HEK293 (cell line): ENCODE measurements at regions not wholly inside any gene's neighbourhood (a gene's known extent, or its start where the extent isn't known, plus 50 kb on each side); places are given as distances from the start of the nearest gene placed in this dataset.
A peak's percentile ranks its signal among the peaks of the same experiment; 100 is the strongest.

Experiments
- CTCF ChIA-PET: fragments of 350-600 bp; formaldehyde crosslinking; extraction: SDS; loops from one replicate; lab custom pipeline; 2021; ENCODE audit warnings: antibody characterized with exemption; lab: Yijun Ruan, JAX
- POLR2A ChIA-PET: fragments of 300-600 bp; formaldehyde crosslinking; extraction: SDS; loops from one replicate; lab custom pipeline; 2020; ENCODE audit warnings: antibody characterized with exemption, inconsistent platforms; lab: Yijun Ruan, JAX
- H3K27ac ChIP-seq: fragments of 200-500 bp; sonication (Bioruptor generic); 2 replicates; pipeline ENCODE4 v1.5.1; 2014; ENCODE audit warnings: low read depth, low read length, control low read depth, inconsistent platforms; ENCODE audit errors: extremely low read depth
- H3K36me3 ChIP-seq, 2 experiments: fragments of 200-500 bp in 1 of 2; sonication (Bioruptor generic) in 1 of 2; 1 replicate in 1 of 2; 2 replicates in 1 of 2; pipeline ENCODE4 v1.5.1; 2014 to 2017; ENCODE audit warnings: inconsistent platforms in 2 of 2, low read length in 2 of 2; ENCODE audit not compliant: control insufficient read depth in 2 of 2, insufficient read depth in 1 of 2
- H3K4me1 ChIP-seq: fragments of 200-500 bp; sonication (Bioruptor generic); 2 replicates; pipeline ENCODE4 v1.5.1; 2014; ENCODE audit warnings: mild to moderate bottlenecking, low read length, inconsistent platforms; ENCODE audit not compliant: control insufficient read depth, insufficient read depth
- H3K4me3 ChIP-seq: 2 replicates; pipeline ENCODE4 v1.5.1; 2011; ENCODE audit warnings: low read depth, mild to moderate bottlenecking, control low read depth, low read length, moderate library complexity
- H3K9me3 ChIP-seq: fragments of 200-500 bp; sonication (Bioruptor generic); 2 replicates; pipeline ENCODE4 v1.5.1; 2014; ENCODE audit warnings: low read depth, low read length, inconsistent platforms; ENCODE audit not compliant: control insufficient read depth, insufficient read depth
- BCL11A ChIP-seq: fragments of 450-650 bp; formaldehyde crosslinking; IDR thresholded peaks from 2 replicates; pipeline ENCODE4 v1.5.1; 2016; ENCODE audit warnings: low read depth, missing biosample characterization, missing genetic modification characterization
- GFI1B ChIP-seq: fragments of 450-650 bp; formaldehyde crosslinking; IDR thresholded peaks from 2 replicates; pipeline ENCODE4 v1.5.1; 2016; ENCODE audit warnings: missing biosample characterization, missing genetic modification characterization
- GLI2 ChIP-seq: fragments of 450-650 bp; formaldehyde crosslinking; IDR thresholded peaks from 2 replicates; pipeline ENCODE4; 2017; ENCODE audit warnings: missing biosample characterization, missing genetic modification characterization, low read depth, borderline replicate concordance
- GLIS1 ChIP-seq: fragments of 450-650 bp; formaldehyde crosslinking; IDR thresholded peaks from 2 replicates; pipeline ENCODE4 v1.5.1; 2016; ENCODE audit warnings: missing biosample characterization, missing genetic modification characterization
- KLF9 ChIP-seq: fragments of 450-650 bp; formaldehyde crosslinking; IDR thresholded peaks from 2 replicates; pipeline ENCODE4 v1.5.1; 2016; ENCODE audit warnings: missing biosample characterization, missing genetic modification characterization, low read depth
- MYNN ChIP-seq: fragments of 450-650 bp; formaldehyde crosslinking; IDR thresholded peaks from 2 replicates; pipeline ENCODE4 v1.5.1; 2016; ENCODE audit warnings: missing biosample characterization, missing genetic modification characterization, borderline replicate concordance
- MZF1 ChIP-seq: fragments of 450-650 bp; formaldehyde crosslinking; IDR thresholded peaks from 2 replicates; pipeline ENCODE4 v1.5.1; 2017; ENCODE audit warnings: missing biosample characterization, missing genetic modification characterization, borderline replicate concordance
- SETDB1 ChIP-seq: IDR thresholded peaks from one replicate; pipeline ENCODE4 v1.6.1; 2017; ENCODE audit warnings: mild to moderate bottlenecking, low read length, moderate library complexity, mixed read lengths; ENCODE audit not compliant: insufficient read length
- SP3 ChIP-seq: fragments of 450-650 bp; formaldehyde crosslinking; IDR thresholded peaks from 2 replicates; pipeline ENCODE4 v1.5.1; 2016; ENCODE audit warnings: missing biosample characterization, missing genetic modification characterization
- WT1 ChIP-seq: fragments of 450-650 bp; formaldehyde crosslinking; IDR thresholded peaks from 2 replicates; pipeline ENCODE4 v1.5.1; 2016; ENCODE audit warnings: missing biosample characterization, missing genetic modification characterization
- ZBTB48 ChIP-seq: fragments of 450-650 bp; formaldehyde crosslinking; IDR thresholded peaks from 2 replicates; pipeline ENCODE4 v1.5.1; 2016; ENCODE audit warnings: missing biosample characterization, missing genetic modification characterization
- ZFP41 ChIP-seq: fragments of 450-650 bp; formaldehyde crosslinking; IDR thresholded peaks from 2 replicates; pipeline ENCODE4 v1.5.1; 2016; ENCODE audit warnings: missing biosample characterization, missing genetic modification characterization, borderline replicate concordance
- ZNF10 ChIP-seq: fragments of 450-650 bp; formaldehyde crosslinking; IDR thresholded peaks from 2 replicates; pipeline ENCODE4 v1.5.1; 2017; ENCODE audit warnings: missing biosample characterization, missing genetic modification characterization
- ZNF2 ChIP-seq: fragments of 450-650 bp; formaldehyde crosslinking; IDR thresholded peaks from 2 replicates; pipeline ENCODE4 v1.5.1; 2016; ENCODE audit warnings: missing biosample characterization, missing genetic modification characterization
- ZNF214 ChIP-seq: fragments of 450-650 bp; formaldehyde crosslinking; IDR thresholded peaks from 2 replicates; pipeline ENCODE4 v1.5.1; 2017; ENCODE audit warnings: missing biosample characterization, mild to moderate bottlenecking, missing genetic modification characterization, borderline replicate concordance
- ZNF23 ChIP-seq: fragments of 450-650 bp; formaldehyde crosslinking; IDR thresholded peaks from 2 replicates; pipeline ENCODE4 v1.5.1; 2016; ENCODE audit warnings: missing biosample characterization, missing genetic modification characterization, borderline replicate concordance
- ZNF292 ChIP-seq: fragments of 450-650 bp; formaldehyde crosslinking; IDR thresholded peaks from 2 replicates; pipeline ENCODE4 v1.5.1; 2016; ENCODE audit warnings: low read depth, missing biosample characterization, missing genetic modification characterization, borderline replicate concordance
- ZNF311 ChIP-seq: fragments of 450-650 bp; formaldehyde crosslinking; IDR thresholded peaks from 2 replicates; pipeline ENCODE4 v1.5.1; 2017; ENCODE audit warnings: missing biosample characterization, missing genetic modification characterization, borderline replicate concordance
- ZNF571 ChIP-seq: fragments of 450-650 bp; formaldehyde crosslinking; IDR thresholded peaks from 2 replicates; pipeline ENCODE4 v1.5.0; 2017; ENCODE audit warnings: missing biosample characterization, missing genetic modification characterization
- ZNF791 ChIP-seq: fragments of 450-650 bp; formaldehyde crosslinking; IDR thresholded peaks from 2 replicates; pipeline ENCODE4 v1.5.1; 2016; ENCODE audit warnings: missing biosample characterization, missing genetic modification characterization
- TF ChIP-seq, protein P1 (sequence below): fragments of 450-650 bp; formaldehyde crosslinking; IDR thresholded peaks from 2 replicates; pipeline ENCODE4 v1.5.1; 2016; ENCODE audit warnings: missing biosample characterization, missing genetic modification characterization
- TF ChIP-seq, protein P2 (sequence below): fragments of 450-650 bp; formaldehyde crosslinking; IDR thresholded peaks from 2 replicates; pipeline ENCODE4 v1.5.1; 2017; ENCODE audit warnings: missing biosample characterization, missing genetic modification characterization

DNA sequence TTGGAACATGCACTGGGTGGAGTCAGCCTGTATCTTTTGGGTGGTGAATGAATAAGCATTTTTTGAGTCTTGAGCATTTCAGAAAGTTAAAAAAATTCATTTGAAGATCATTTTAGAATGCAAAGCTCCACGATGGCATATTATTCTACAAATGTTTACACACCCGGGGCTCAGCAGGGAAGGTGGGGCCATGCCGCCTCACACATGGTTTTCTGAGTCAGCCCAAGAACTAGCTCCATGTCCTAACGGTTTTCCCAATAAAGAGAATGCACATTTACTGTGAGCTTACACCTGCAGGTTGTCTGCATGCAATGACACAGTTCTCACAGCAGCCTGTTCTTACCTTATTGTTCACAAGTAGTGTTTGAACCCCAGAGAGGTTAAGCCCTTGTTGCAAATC, 670.3 kb downstream of the GALR1 start:
- POLR2A ChIA-PET, result no interaction called here
- Histone ChIP-seq H3K36me3 (no peaks in the 10 kb centered on the region), H3K27ac (no peak overlapping the region), H3K4me1 (0 out of 2 replicates have a peak, but pooled peaks cover 2% of the 10 kb centered on the region)
- CTCF ChIA-PET, result interaction anchor here (1.3 kb wide), 1 partner anchor 154 kb away, joined by 4 read pairs; no protein-coding TSS in a partner anchor
- TF ChIP-seq SP3 (tag by site-specific recombination) (no peak), KLF9 (tag by site-specific recombination) (no peak), ZNF2 (tag by site-specific recombination) (no peak), MZF1 (tag by site-specific recombination) (no peak), ZNF791 (tag by site-specific recombination) (no peak), MYNN (tag by site-specific recombination) (no peak), GLIS1 (tag by site-specific recombination) (no peak), ZFP41 (tag by site-specific recombination) (no peak), ZNF10 (tag by site-specific recombination) (no peak), ZNF571 (tag by site-specific recombination) (no peak), ZNF292 (tag by site-specific recombination) (no peak), ZBTB48 (tag by site-specific recombination) (no peak), GLI2 (tag by site-specific recombination) (no peak)
- TF ChIP-seq, protein P1, sequence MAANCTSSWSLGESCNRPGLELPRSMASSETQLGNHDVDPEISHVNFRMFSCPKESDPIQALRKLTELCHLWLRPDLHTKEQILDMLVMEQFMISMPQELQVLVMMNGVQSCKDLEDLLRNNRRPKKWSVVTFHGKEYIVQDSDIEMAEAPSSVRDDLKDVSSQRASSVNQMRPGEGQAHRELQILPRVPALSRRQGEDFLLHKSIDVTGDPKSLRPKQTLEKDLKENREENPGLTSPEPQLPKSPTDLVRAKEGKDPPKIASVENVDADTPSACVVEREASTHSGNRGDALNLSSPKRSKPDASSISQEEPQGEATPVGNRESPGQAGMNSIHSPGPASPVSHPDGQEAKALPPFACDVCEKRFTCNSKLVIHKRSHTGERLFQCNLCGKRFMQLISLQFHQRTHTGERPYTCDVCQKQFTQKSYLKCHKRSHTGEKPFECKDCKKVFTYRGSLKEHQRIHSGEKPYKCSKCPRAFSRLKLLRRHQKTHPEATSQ, result no peak
- TF ChIP-seq, all 188 proteins: peak for 0
- no peak overlapping the region for H3K4me3 ChIP-seq
- no peaks in the 10 kb centered on the region for H3K9me3 ChIP-seq

DNA sequence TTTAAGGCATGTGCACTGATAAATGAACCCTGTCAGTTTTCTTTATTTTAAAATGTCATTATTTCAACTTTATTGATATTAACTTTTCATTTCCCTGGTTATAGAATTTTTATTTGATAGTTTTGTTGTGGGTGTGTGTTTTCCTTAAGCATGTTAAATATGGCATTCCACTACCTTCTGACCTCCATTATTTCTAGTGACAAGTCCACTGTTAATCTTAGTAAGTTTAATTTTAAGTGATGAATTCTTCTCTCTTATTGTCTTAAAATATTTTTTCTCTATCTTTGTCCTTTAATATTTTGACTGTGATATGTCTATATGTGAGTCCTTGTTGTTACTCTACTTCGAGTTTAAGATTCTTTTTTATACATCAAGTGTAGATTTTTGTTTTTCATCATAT, 685.7 kb downstream of the GALR1 start:
- Histone ChIP-seq H3K4me1 (no peaks in the 10 kb centered on the region), H3K4me3 (no peak overlapping the region), H3K9me3 (no peaks in the 10 kb centered on the region), H3K36me3 (no peaks in the 10 kb centered on the region), H3K27ac (no peak overlapping the region)
- TF ChIP-seq SETDB1 (peak; percentile 72), ZNF214 (no peak)
- TF ChIP-seq, protein P2, sequence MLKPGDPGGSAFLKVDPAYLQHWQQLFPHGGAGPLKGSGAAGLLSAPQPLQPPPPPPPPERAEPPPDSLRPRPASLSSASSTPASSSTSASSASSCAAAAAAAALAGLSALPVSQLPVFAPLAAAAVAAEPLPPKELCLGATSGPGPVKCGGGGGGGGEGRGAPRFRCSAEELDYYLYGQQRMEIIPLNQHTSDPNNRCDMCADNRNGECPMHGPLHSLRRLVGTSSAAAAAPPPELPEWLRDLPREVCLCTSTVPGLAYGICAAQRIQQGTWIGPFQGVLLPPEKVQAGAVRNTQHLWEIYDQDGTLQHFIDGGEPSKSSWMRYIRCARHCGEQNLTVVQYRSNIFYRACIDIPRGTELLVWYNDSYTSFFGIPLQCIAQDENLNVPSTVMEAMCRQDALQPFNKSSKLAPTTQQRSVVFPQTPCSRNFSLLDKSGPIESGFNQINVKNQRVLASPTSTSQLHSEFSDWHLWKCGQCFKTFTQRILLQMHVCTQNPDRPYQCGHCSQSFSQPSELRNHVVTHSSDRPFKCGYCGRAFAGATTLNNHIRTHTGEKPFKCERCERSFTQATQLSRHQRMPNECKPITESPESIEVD (tag by site-specific recombination), result no peak
- POLR2A ChIA-PET, result no interaction called here
- CTCF ChIA-PET, result no interaction called here

DNA sequence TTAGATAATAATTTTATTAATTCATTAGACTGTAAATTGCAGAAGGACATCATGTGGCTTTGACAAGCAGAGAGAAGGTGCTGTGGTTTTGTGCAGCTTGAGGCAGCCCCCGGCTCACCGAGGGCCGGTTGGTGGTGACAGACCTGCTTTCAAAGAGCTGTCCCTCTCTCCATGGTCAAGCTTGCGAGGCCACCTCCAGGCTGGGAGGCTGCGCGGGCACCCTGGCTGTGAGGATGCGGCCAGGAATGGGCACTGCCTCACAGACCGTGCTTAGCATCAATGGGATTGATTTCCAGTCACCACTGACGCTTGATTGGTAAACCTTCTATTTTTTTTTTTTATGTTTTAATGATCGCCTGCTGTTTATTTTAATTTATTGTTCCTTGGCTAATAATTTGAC, 690.9 kb downstream of the GALR1 start:
- TF ChIP-seq ZNF23 (no peak), WT1 (tag by site-specific recombination) (no peak), GFI1B (no peak), BCL11A (tag by site-specific recombination) (no peak), ZNF311 (no peak)
- CTCF ChIA-PET, result no interaction called here
- POLR2A ChIA-PET, result no interaction called here
- Histone ChIP-seq H3K9me3 (no peaks in the 10 kb centered on the region), H3K4me3 (no peak overlapping the region), H3K4me1 (no peaks in the 10 kb centered on the region), H3K36me3 (no peaks in the 10 kb centered on the region), H3K27ac (no peak overlapping the region)
